Testis (tissue), 2 donors: ENCODE measurements at regions not wholly inside any gene's neighbourhood (a gene's known extent, or its start where the extent isn't known, plus 50 kb on each side); places are given as distances from the start of the nearest gene placed in this dataset.
"Not testable (repeated sequence)": the region's sequence is repeated elsewhere in the genome, so short reads cannot be mapped to it uniquely, and the experiment has no call there.

Experiments
- POLR2A ChIP-seq: fragments of 450-650 bp; IDR thresholded peaks from one replicate; pipeline ENCODE4 v1.6.1; 2017; ENCODE audit warnings: antibody characterized with exemption, mild to moderate bottlenecking, moderate library complexity
- TF ChIP-seq, protein P1 (sequence below), 3 experiments: fragments of 450-650 bp in 2 of 3; fragments of 200-600 bp in 1 of 3; sonication (generic) in 1 of 3; IDR thresholded peaks; one replicate each; pipeline ENCODE4 v1.5.1; 2016 to 2019; ENCODE audit warnings: antibody characterized with exemption in 3 of 3, mild to moderate bottlenecking in 2 of 3, moderate library complexity in 1 of 3

DNA sequence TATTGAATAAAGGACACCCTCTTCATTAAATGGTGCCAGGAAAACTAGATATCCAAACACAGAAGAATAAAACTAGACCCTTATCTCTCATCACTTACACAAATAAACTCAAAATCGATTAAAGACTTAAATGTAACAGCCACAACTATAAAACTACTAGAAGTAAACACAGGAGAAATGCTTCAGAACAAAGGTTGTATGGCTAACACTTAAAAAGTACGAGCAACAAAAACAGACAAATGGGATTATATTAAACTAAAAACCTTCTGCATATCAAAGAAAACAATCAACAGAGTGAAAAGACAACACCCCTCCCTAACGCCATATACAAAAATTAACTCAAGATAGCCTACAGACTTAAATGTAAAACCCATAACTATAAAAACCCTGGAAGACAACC is 104.7 kb upstream of the CLEC6A start:
- TF ChIP-seq, protein P1, sequence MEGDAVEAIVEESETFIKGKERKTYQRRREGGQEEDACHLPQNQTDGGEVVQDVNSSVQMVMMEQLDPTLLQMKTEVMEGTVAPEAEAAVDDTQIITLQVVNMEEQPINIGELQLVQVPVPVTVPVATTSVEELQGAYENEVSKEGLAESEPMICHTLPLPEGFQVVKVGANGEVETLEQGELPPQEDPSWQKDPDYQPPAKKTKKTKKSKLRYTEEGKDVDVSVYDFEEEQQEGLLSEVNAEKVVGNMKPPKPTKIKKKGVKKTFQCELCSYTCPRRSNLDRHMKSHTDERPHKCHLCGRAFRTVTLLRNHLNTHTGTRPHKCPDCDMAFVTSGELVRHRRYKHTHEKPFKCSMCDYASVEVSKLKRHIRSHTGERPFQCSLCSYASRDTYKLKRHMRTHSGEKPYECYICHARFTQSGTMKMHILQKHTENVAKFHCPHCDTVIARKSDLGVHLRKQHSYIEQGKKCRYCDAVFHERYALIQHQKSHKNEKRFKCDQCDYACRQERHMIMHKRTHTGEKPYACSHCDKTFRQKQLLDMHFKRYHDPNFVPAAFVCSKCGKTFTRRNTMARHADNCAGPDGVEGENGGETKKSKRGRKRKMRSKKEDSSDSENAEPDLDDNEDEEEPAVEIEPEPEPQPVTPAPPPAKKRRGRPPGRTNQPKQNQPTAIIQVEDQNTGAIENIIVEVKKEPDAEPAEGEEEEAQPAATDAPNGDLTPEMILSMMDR (IDR thresholded peaks at IDR 0.05) = not testable (repeated sequence)
- TF ChIP-seq POLR2A = not testable (repeated sequence)
